ENCODE measurements at regions not wholly inside any gene's neighbourhood (a gene's known extent, or its start where the extent isn't known, plus 50 kb on each side); places are given as distances from the start of the nearest gene placed in this dataset.

DNA sequence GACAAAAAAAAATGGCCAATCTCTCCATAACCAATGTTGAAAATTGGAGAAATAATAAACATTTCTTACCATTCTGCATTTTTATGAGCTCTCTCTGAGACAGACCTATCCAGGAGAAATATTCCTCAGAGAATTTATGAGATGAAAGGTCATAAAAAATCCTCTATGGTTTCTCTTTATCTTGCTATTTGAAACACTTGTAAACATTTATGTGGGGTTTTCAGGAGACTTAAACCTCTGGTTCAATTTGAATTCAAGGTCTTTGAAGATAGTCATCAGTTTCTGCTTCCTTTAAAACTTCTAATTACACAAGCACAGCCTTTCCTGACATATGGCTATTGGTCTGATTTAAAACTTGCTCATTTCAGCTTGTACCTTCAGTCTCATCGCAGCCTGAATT, 78.5 kb upstream of the APBB1IP start:
- no peaks in the 10 kb centered on the region for H3F3A ChIP-seq (ENCODE audit: insufficient read depth, low read length)
- no peak overlapping the region for H3K9ac ChIP-seq (ENCODE audit: low read length)
- H3K36me3 ChIP-seq (replicated peaks; ENCODE audit: insufficient read depth, low read length), result no peaks in the 10 kb centered on the region
- no peaks in the 10 kb centered on the region for H3K4me1 ChIP-seq (ENCODE audit: low read length)
- no peaks in the 10 kb centered on the region for H3K27me3 ChIP-seq (replicated peaks; ENCODE audit: insufficient read depth, low read length)
- no peaks in the 10 kb centered on the region for H3K79me2 ChIP-seq (ENCODE audit: low read length)
- H3K4me3 ChIP-seq (ENCODE audit: low read length), result no peak overlapping the region
- no peaks in the 10 kb centered on the region for H3K9me3 ChIP-seq (replicated peaks; ENCODE audit: insufficient read depth, low read length)
- H2AFZ ChIP-seq (ENCODE audit: low read length), result no peak overlapping the region
- H3K4me2 ChIP-seq (ENCODE audit: low read depth, low read length), result no peak overlapping the region
- H3K9me2 ChIP-seq (replicated peaks; ENCODE audit: insufficient read depth, low read length), result no peaks in the 10 kb centered on the region
- DNase-seq, result no peak
- H4K20me1 ChIP-seq (ENCODE audit: insufficient read depth, low read length), result no peaks in the 10 kb centered on the region
- H3K27ac ChIP-seq (ENCODE audit: low read length), result no peak overlapping the region
- TF ChIP-seq EZH2phosphoT487 (IDR thresholded peaks at IDR 0.05; ENCODE audit: low read length), result no peak
- TF ChIP-seq EZH2 (optimal IDR thresholded peaks at IDR 0.05; ENCODE audit: low read depth, low read length), result no peak
- TF ChIP-seq, protein P1, sequence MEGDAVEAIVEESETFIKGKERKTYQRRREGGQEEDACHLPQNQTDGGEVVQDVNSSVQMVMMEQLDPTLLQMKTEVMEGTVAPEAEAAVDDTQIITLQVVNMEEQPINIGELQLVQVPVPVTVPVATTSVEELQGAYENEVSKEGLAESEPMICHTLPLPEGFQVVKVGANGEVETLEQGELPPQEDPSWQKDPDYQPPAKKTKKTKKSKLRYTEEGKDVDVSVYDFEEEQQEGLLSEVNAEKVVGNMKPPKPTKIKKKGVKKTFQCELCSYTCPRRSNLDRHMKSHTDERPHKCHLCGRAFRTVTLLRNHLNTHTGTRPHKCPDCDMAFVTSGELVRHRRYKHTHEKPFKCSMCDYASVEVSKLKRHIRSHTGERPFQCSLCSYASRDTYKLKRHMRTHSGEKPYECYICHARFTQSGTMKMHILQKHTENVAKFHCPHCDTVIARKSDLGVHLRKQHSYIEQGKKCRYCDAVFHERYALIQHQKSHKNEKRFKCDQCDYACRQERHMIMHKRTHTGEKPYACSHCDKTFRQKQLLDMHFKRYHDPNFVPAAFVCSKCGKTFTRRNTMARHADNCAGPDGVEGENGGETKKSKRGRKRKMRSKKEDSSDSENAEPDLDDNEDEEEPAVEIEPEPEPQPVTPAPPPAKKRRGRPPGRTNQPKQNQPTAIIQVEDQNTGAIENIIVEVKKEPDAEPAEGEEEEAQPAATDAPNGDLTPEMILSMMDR (IDR thresholded peaks at IDR 0.05; ENCODE audit: low read length), result no peak

GRCh38 chr10:26361351-26361750, 76.8 kb upstream of the APBB1IP start:
- Histone ChIP-seq H3K79me2 (ENCODE audit: low read length) (no peaks in the 10 kb centered on the region), H3K36me3 (replicated peaks; ENCODE audit: insufficient read depth, low read length) (no peaks in the 10 kb centered on the region), H3F3A (ENCODE audit: insufficient read depth, low read length) (no peaks in the 10 kb centered on the region), H3K4me3 (ENCODE audit: low read length) (no peak overlapping the region), H3K9ac (ENCODE audit: low read length) (no peak overlapping the region), H4K20me1 (ENCODE audit: insufficient read depth, low read length) (no peaks in the 10 kb centered on the region), H3K27me3 (replicated peaks; ENCODE audit: insufficient read depth, low read length) (no peaks in the 10 kb centered on the region), H3K9me2 (replicated peaks; ENCODE audit: insufficient read depth, low read length) (no peaks in the 10 kb centered on the region), H2AFZ (ENCODE audit: low read length) (no peak overlapping the region), H3K4me2 (ENCODE audit: low read depth, low read length) (no peak overlapping the region), H3K9me3 (replicated peaks; ENCODE audit: insufficient read depth, low read length) (no peaks in the 10 kb centered on the region), H3K4me1 (ENCODE audit: low read length) (no peaks in the 10 kb centered on the region), H3K27ac (ENCODE audit: low read length) (no peak overlapping the region)
- TF ChIP-seq, protein P1 (IDR thresholded peaks at IDR 0.05; ENCODE audit: low read length), result no peak
- TF ChIP-seq EZH2 (optimal IDR thresholded peaks at IDR 0.05; ENCODE audit: low read depth, low read length) (no peak), EZH2phosphoT487 (IDR thresholded peaks at IDR 0.05; ENCODE audit: low read length) (no peak)
- DNase-seq, result no peak

- H3K4me1 ChIP-seq (ENCODE audit: low read length), result no peaks in the 10 kb centered on the region
- DNase-seq, result no peak
- no peak for TF ChIP-seq EZH2 (optimal IDR thresholded peaks at IDR 0.05; ENCODE audit: low read depth, low read length)
- TF ChIP-seq EZH2phosphoT487 (IDR thresholded peaks at IDR 0.05; ENCODE audit: low read length), result no peak
- TF ChIP-seq, protein P1 (IDR thresholded peaks at IDR 0.05; ENCODE audit: low read length), result no peak
Measured at GRCh38 chr10:26361971-26362370, 76.2 kb upstream of the APBB1IP start.

More at GRCh38 chr10:26361971-26362370, 76.2 kb upstream of the APBB1IP start:
- no peaks in the 10 kb centered on the region for H3F3A ChIP-seq (ENCODE audit: insufficient read depth, low read length)
- no peak overlapping the region for H3K27ac ChIP-seq (ENCODE audit: low read length)
- no peaks in the 10 kb centered on the region for H3K36me3 ChIP-seq (replicated peaks; ENCODE audit: insufficient read depth, low read length)
- H4K20me1 ChIP-seq (ENCODE audit: insufficient read depth, low read length), result no peaks in the 10 kb centered on the region
- no peak overlapping the region for H3K9ac ChIP-seq (ENCODE audit: low read length)
- H3K4me3 ChIP-seq (ENCODE audit: low read length), result no peak overlapping the region
- no peaks in the 10 kb centered on the region for H3K27me3 ChIP-seq (replicated peaks; ENCODE audit: insufficient read depth, low read length)
- H3K9me2 ChIP-seq (replicated peaks; ENCODE audit: insufficient read depth, low read length), result no peaks in the 10 kb centered on the region
- H3K9me3 ChIP-seq (replicated peaks; ENCODE audit: insufficient read depth, low read length), result no peaks in the 10 kb centered on the region
- no peaks in the 10 kb centered on the region for H3K79me2 ChIP-seq (ENCODE audit: low read length)
- H2AFZ ChIP-seq (ENCODE audit: low read length), result no peak overlapping the region
- no peak overlapping the region for H3K4me2 ChIP-seq (ENCODE audit: low read depth, low read length)

Measured in MM.1S (cell line).